Non-pigmented ciliary epithelial cell (primary cell): ENCODE measurements at regions not wholly inside any gene's neighbourhood (a gene's known extent, or its start where the extent isn't known, plus 50 kb on each side); places are given as distances from the start of the nearest gene placed in this dataset.
"Not testable (repeated sequence)": the region's sequence is repeated elsewhere in the genome, so short reads cannot be mapped to it uniquely, and the experiment has no call there.

Source experiments
- DNase-seq: peaks from one replicate; pipeline ENCODE4 v3.0.0-alpha.2; 2010; ENCODE audit warnings: low read depth

DNA sequence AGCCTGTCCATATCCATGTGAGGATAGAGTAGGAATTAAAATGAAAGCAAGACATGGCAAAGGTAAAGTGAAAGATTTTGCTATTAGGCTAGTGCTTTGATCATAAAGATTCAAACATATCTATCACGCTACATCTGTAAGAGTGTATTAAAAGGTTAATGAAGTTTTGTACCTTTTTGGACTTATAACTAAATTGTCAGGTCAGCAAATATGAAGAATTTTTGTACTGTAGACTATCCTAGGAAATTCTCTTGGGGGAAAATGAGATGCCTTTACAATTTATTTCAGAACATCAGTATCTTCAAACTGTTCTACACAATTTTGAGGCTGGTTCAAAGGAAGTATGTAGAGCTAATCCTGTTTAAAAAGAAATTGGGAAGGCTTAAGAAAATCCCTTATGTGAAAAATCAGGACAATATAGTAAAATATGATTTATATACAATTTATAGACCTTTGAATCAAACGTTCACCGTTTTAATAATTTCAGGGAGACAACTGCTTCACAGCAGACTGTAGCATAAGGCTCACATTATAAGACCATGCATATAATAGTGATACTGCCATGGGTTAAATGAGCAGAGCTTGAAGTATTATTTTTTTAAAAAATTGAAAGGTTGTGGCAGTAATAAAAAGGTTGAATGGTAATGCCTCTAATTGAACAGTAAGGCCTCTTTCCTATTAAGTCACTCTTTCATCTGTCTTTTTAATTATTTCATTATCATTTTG is 639.5 kb upstream of the ARRDC3 start:
- DNase-seq: no peak

DNA sequence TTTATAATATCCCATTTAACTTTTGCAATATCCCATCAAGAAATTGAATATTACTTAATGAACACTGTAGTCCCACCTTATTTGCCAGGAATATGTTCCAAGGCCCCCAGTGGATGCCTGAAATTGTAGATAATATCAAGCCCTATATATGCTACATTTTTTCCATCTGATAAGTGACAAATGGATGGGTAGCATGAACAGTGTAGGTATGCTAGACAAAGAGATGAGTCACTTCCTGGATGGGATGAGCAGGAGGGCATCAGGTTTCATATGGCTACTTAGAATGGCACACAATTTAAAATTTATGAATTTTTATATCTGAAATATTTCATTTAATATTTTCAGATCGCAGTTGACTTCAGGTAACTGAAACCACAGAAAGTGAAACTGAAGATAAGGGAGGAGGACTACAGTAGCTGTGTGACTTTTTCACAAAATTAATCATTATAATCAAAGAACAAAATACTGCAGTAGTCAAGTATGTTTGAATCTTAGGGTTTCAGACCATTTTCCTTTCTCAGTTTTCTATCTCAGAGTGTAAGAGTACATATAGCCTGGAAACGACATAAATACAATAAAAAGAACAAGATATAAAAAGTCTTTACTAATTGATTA is 636.4 kb upstream of the ARRDC3 start:
- peak; percentile 5 for DNase-seq

DNA sequence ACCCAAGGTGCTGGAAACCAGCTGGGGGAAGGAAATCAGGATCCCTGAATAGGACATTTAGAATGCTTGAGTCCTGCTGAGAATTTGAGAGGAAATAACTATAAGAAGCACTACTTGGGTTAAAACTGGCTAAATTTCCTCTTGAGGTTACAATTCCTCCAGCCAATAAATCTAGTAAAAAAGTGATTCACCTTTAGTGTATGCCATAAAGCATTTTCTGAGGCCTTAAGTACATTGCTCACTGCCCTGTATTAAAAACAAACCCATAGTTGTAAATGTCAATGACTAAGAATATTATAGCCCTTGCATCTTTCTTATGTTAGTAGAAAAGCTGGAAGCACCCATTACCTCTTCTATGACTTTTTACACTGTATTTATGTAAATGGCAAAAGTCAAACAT is 634.7 kb upstream of the ARRDC3 start:
- peak; percentile 46 for DNase-seq

DNA sequence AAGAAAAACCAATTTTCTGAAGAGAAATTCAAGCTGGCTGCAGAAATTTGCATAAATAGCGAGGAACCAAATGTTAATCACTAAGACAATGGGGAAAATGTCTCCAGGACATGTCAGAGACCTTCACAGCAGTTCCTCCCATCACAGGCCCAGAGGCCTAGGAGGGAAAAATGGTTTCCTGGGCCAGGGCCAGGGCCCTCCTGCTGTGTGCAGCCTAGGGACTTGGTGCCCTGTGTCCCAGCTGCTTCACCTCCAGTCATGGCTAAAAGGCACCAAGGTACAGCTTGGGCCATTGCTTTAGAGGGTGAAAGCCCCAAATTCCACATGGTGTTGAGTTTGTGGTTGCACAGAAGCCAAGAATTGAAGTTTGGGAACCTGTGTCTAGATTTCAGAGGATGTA is 628.7 kb upstream of the ARRDC3 start:
- DNase-seq: not testable (repeated sequence)

DNA sequence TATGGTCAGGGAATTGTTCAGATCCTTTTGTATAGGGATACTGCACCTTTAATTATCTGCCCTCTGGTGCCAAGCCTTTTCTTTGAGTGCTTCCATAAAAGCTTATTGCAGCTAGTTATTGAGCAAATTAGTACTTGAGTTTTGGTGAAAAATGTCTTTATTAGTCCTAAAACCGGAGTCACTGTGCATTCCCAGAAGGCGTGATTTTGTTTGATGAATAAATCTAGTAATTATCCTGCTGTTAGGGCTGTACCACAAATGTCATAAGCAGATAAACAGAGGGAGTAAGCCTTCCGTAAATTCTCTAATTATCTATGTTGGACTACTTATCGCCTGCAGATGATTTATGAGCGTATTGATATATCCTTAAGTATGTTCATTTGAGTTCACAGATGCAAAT is 620.7 kb upstream of the ARRDC3 start:
- DNase-seq: no peak

DNA sequence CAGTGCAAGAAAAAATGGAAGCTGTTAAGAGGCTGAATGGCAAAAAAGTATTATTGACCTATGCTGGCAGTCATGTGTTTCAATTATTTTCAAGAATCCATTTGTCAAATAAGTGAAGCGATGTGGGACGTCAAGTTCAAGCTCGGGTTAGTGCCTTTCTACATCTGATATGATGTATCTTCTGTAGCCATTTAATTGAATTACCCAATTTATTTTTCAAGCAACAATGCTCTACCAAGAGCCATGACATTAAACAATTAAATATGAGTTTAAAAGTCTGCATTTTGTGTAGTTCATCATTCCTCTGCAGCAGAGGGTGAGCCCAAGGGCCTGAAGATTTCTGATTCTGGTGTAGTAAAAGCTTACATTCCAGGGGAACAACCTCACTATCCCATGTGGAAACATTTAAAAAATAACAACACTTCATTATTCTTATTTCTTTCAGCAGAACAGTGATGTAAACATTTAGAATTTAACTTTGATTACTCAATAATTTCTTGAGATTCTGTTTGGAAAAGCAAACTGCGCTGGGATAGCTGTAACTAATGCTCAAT is 619.7 kb upstream of the ARRDC3 start:
- no peak for DNase-seq

DNA sequence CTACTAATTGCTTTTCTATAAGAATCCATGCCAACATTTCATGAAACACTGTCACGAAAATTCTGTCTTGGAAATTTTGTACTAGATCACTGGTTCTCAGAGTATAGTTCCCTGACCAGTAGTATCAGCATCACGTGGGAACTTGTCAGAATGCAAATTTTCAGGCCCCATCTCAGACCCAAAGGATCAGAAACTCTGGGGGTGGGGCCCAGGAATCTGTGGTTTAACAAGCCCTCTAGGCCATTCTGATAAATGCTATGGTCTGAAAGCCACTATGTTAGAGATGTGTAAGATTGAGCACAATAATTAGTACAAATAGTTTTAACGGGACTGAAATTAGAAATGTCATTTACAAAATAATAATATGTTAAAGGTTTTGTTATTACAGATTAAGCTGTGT is 615.7 kb upstream of the ARRDC3 start:
- DNase-seq: no peak

DNA sequence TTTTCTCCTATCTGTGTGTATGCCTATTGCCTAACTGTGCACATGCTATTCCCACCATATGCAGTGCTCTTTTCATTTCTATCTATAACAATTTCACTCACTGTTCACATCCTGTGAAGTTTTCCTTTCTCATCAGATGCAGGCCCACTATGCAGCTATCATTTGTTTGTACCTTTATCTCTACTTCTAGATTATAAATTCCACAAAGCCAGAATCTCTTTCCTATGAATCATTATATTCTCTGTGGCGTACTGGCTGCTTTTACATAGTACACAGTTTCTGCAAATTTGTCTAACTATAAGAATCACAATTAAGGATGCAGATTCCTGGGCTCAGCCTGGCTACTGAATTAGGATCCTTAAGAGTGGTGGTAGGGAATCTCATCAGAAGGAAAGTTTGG is 600.8 kb upstream of the ARRDC3 start:
- peak; percentile 2 for DNase-seq

DNA sequence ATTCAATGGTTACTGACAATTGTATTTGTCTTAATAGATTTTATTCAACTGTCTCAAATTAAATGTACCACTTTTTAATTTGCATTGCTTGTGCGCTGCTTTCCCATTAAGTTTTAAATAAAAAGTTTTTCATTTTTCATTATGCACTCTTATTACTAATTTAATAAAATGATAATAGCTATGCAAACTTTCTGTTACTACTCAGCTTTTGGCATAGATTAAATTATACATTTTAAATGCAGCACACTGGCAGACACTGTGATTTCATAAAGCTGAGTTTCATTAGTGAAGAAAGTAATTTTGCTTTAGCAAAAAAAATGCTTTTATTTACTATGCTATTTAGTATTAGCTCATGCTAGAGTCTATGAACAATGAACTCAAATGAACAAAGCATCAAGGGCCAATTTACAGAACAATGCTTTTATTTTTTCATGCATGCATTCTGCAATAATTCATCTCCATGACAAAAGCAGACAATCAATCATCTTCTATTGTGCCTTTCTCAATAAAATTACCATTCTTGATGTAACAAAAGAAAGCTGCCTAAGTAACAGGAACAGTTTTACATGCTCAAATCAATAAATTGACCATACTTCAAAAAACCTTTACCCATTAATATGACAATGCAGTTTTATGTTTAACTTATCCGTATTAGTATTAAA is 595.2 kb upstream of the ARRDC3 start:
- DNase-seq: no peak

DNA sequence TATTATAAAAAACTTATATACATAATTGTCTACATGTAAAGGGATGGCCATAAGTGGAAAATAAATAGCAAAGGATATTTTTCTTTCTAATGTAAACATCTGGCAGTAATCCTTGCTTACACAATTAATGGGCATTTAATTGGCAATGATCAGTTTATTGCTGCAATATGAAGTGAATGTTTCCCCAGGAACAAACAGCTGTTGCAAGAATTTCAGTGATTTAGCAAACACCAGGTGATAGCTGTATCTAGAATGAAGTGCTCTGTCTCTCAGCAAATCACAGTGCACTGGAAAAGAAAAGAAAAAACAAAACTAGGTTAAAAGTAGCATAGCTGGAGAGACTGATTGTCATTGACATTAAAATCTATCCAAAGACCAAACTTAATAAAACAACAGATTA is 594.5 kb upstream of the ARRDC3 start:
- no peak for DNase-seq

DNA sequence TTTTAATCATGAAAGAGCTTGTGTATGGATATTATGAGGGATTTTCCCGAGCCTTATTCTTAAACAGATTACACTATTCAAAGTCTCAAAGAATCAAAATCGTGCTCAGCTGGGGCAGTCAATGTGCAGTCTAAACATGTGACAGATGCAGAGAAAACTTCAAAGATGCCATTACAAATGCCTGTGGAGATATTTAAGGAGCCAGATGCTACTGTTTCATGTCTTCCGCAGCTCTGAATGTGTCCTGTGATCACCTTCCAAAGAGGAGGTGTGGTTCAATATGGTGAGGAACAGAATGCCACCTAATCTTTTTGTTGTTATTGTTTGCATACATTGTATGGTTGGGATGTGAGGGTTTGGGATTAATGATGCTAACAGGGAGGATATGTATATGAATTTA is 593.3 kb upstream of the ARRDC3 start:
- DNase-seq: no peak

DNA sequence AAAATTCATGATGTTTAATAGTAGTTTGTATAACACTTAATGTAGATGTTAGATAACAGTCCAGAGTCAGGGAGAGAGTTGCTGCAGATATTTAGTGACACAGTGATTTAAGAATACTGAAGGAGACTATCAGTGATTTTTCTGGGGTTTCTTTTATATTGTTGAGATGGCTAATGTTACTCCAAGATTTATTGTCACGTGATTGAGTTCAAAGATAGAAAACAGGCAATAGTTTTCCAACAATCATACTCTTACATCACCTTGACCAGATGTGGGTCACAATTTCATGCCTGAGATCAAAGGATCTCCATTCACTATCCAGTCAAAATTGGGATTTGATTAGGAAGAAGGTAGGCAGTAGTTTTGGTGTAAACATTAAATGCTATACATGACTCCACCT is 580.0 kb upstream of the ARRDC3 start:
- DNase-seq: no peak

DNA sequence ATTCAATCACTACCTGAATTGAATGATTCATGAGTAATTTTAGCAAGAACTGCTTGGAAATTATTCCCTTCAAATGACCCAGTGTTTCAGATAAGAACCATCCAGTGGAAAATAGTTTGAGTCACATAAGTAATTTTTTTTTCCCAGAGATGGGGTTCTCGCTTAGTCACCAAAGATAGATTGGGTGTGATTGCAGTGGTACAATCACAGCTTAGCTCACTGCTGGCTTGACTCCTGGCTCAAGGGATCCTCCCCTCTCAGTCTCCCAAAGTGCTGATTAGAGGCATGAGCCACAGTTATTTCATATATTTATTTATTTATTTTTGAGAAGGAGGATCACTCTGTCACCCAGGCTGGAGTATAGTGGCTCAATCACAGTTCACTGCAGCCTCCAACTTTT is 574.5 kb upstream of the ARRDC3 start:
- peak; percentile 15 for DNase-seq

DNA sequence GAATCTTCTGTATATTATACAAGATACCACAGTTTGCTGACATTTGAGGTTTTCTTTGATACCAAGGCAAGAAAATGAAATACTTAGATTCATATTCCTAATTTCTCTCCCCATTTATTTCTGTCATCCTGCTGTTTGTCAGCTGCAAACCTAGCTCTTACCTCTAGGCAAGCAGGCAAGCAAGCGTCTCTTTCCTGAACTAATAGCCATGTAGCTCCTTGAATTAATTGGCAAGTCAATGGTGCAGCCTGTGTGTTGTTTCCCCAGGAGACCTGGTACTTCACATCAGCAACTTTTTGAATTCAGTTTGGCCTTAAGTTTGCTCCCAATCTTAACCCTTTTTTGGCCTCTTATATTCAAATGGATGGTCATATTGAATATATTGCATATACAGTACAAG is 573.6 kb upstream of the ARRDC3 start:
- no peak for DNase-seq

DNA sequence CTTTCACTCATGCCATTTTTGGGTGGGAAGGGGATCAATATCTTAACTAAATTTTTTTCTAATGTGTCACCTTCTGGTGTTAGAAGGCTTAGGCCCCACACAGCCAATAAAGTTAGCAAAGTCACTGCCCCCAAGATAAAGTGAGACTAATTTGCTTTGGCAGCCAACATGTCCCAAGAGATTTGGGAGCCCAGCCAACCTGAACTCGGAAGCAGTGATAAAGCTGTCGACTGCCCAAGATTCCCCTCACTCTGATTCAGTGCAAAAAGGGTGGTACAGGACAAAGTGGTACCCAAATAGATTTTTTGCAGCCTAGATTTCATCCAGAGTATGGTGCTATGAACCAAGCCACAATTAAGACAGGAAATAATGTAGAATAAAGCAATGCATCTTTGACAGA is 572.5 kb upstream of the ARRDC3 start:
- DNase-seq: no peak

DNA sequence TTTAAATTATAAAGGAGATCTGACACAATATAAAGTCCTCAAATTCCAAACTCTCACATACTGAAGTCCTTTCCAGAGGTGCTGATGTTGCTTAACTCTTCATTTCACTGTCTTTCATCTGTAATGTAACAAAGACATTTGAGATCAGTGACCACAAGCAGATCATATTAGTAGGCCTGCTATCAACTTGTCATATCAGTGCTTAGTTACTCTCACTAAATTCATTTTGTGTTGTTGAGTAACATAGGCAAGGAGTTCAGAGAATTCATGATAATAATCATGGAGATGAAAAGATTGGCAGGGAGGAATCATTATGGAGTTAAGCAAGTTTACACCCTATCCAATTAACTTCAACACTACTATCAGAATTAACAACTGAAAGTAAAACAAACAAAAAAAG is 571.0 kb upstream of the ARRDC3 start:
- no peak for DNase-seq

DNA sequence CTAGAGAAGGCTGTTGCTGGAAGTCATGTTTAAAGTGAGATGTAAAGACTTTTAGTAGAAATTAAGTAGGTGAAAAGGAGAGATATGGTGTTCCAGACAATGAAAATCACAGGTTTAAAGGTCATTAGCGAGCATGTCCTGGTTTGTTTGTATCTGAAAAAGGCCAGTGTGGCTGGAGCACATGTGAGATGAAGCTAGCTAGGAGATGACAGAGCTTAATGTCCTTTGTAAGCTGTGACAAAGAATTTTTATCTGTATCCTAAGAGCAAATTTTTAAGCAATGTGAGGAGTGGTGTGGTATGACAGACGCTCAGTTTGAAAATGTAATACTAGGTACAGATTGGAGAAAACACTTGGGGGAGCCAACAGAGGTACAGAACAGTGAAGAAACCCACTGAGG is 567.2 kb upstream of the ARRDC3 start:
- no peak for DNase-seq

DNA sequence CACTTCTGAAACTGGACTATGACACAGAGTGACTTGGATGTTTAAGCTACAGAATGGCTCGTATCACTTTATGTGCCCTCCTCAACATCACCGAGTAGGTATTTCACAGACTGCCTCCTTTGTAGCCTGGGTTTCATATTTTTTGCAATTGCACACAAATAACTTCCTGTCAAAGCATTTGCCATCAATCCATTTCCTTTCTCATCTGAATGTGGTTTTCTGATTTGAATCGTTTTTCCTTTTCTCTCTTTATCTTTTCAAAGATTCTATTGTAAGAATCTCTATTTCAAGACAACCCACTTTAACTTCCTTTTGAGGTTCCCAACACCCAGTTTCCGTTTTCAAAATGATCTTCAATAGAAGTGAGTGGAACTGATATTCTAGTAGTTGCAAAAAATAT is 563.8 kb upstream of the ARRDC3 start:
- no peak for DNase-seq

DNA sequence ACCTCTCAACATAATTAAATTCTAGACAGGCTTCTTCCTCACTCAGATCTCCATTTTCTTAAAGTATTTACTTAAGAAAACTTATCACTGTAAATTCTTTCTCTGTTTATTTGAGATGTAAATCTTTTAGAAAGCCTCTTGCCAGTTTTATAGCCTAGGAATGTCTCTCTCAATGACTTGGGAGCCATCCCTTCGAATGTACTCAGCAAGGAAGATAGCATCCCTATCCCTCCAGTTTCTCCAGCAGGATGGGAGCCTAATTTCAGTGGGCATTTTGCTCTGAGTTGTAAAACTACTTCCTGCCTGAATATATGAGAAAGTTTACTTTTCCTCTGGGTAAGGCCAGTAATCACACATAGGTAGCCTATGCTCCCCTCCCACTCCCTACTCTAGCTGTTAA is 558.5 kb upstream of the ARRDC3 start:
- no peak for DNase-seq

DNA sequence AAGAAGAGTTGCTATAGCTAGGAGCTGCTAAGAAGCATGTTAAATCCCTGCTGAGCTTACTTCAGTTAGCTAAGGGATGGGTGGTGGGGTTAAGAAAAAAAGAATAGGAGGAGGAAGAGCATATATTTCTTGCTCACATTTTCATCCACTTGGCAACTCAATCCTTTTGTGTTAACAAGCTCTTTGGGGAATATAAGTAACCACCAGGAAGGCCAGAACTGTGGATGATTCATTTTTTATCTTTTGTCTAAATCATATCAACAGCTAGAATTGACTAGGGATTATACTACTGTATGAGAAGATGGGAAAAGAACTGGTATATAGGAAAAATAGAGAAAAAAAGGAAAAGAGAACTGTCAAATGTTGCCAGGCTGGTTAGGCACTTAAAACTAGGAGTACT is 555.3 kb upstream of the ARRDC3 start:
- no peak for DNase-seq

DNA sequence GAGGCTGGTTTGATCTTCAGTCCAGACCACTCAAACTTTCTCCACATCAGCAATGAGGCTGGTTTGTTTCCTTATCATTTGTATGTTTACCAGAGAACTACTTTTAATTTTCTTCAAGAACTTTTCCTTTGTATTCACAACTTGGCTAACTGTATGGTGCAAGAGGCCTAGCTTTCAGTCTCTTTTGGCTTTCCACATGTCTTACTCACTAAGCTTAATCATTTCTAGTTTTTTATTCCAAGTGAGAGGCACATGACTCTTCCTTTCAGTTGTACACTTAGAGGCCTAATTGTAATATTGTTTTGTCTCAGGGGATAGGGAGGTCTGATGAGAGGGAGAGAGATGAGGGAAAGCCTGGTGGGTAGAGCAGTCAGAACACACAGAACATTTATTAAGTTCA is 554.0 kb upstream of the ARRDC3 start:
- DNase-seq: no peak

DNA sequence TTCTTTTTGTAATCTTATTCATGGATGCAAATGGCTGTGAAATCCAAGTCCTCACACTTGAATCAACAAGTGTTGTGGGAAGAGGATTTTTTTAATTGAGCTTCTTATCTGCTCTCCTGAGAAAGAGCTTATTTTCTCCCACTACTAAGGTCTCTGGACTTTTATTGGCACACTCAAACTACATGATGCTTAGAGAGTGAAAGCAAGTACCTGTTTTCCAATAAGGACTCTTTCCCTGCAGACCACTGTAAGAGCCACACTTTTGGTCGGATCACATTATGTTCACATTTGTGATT is 546.4 kb upstream of the ARRDC3 start:
- DNase-seq: no peak

DNA sequence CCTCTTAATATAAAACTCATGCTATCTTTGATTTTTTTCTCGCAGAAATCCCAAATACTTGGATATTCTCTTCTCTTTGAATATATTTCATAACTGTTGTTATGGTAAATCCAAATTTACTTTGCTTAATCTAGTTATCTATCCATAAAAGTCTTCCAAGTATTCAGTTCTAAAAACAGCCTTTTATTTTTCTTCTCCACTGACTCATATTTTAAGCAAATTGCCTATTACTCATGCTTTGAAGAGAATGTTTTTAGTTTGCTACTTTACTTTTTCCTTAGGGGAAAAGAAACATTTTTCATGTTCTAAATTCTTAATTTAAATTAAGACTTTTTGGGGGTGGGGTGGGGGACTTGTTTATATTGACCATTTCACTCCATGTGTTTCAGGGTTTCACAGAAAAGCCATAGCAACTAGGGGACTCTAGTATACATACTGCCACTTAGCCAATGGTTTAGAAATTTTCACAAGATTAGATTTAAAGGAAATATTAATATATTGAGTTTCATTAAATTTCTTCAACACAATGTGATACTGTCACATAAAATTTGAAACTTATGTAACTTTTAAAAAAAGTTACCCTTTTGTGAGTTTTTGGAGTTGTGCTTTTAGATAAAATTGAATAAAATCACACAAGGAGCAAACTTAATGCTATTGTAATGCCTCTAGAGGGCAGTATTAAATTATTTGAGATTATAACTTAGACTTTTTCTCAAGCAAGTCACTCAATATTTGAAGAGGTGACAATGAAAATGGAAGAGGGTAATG is 545.8 kb upstream of the ARRDC3 start:
- DNase-seq: no peak
